Tibial nerve (tissue), 4 donors: ENCODE measurements at regions not wholly inside any gene's neighbourhood (a gene's known extent, or its start where the extent isn't known, plus 50 kb on each side); places are given as distances from the start of the nearest gene placed in this dataset.

Experiments used
- EP300 ChIP-seq, 2 donors: sonication (generic); formaldehyde crosslinking; IDR thresholded peaks; one replicate each; pipeline ENCODE4 v1.6.1; 2017; ENCODE audit warnings: antibody characterized with exemption in 2 of 2, mild to moderate bottlenecking in 1 of 2
- POLR2A ChIP-seq, 2 donors: fragments of 450-650 bp; IDR thresholded peaks; one replicate each; pipeline ENCODE4 v1.6.1; 2017; ENCODE audit warnings: antibody characterized with exemption in 2 of 2, mild to moderate bottlenecking in 2 of 2, moderate library complexity in 2 of 2
- TF ChIP-seq, protein P1 (sequence below), 5 experiments: fragments of 200-600 bp in 3 of 5; fragments of 450-650 bp in 2 of 5; sonication (generic) in 3 of 5; IDR thresholded peaks; one replicate each; pipeline ENCODE4 v1.5.1; 2016 to 2019; ENCODE audit warnings: antibody characterized with exemption in 5 of 5, mild to moderate bottlenecking in 3 of 5, moderate library complexity in 2 of 5

DNA sequence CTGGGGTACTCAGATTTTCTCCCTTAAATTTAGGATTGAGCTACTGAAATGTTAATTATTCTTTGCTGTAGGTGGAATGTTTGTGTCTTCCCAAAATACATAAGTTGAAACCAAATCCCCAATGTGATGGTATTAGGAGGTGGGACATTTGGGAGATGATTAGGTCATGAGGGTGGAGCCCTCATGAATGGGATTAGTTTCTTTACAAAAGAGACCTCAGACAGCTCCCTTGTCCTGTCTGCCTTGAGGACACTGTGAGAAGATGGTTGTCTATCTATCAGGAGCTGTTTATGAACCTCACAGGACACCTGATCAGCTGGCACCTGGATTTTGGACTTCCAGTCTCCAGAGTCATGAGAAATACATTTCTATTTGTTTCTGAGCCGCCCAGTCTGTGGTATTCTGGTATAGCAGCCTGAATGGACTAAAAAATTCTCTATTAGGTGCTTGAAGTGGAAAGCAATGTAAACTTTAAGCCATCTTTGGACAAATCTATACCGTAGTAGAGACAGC is 99.2 kb upstream of the UXS1 start:
- TF ChIP-seq, protein P1, sequence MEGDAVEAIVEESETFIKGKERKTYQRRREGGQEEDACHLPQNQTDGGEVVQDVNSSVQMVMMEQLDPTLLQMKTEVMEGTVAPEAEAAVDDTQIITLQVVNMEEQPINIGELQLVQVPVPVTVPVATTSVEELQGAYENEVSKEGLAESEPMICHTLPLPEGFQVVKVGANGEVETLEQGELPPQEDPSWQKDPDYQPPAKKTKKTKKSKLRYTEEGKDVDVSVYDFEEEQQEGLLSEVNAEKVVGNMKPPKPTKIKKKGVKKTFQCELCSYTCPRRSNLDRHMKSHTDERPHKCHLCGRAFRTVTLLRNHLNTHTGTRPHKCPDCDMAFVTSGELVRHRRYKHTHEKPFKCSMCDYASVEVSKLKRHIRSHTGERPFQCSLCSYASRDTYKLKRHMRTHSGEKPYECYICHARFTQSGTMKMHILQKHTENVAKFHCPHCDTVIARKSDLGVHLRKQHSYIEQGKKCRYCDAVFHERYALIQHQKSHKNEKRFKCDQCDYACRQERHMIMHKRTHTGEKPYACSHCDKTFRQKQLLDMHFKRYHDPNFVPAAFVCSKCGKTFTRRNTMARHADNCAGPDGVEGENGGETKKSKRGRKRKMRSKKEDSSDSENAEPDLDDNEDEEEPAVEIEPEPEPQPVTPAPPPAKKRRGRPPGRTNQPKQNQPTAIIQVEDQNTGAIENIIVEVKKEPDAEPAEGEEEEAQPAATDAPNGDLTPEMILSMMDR (IDR thresholded peaks at IDR 0.05) = no peak
- TF ChIP-seq POLR2A (IDR thresholded peaks at IDR 0.05) = no peak
- TF ChIP-seq EP300 (IDR thresholded peaks at IDR 0.05) = no peak
